HS-5 (cell line): ENCODE measurements at regions not wholly inside any gene's neighbourhood (a gene's known extent, or its start where the extent isn't known, plus 50 kb on each side); places are given as distances from the start of the nearest gene placed in this dataset.
A peak's percentile ranks its signal among the peaks of the same experiment; 100 is the strongest.
"Not testable (repeated sequence)": the region's sequence is repeated elsewhere in the genome, so short reads cannot be mapped to it uniquely, and the experiment has no call there.

Experiments used
- DNase-seq: peaks from one replicate; pipeline ENCODE4 v3.0.0-alpha.2; 2012; ENCODE audit warnings: low read depth

- DNase-seq: not testable (repeated sequence)
These were observed 278.3 kb downstream of the PCDH17 start for GRCh38 chr13:57909833-57910232.

GRCh38 chr13:57918086-57918485 lies 286.5 kb downstream of the PCDH17 start:
- DNase-seq: no peak

- no peak for DNase-seq
These were observed 287.4 kb downstream of the PCDH17 start for GRCh38 chr13:57918913-57919312.

GRCh38 chr13:57925250-57925649 lies 293.7 kb downstream of the PCDH17 start:
- no peak for DNase-seq

- DNase-seq: no peak
These were observed 294.2 kb downstream of the PCDH17 start for GRCh38 chr13:57925751-57926150.

- DNase-seq: no peak
These were observed 300.5 kb downstream of the PCDH17 start for GRCh38 chr13:57932061-57932460.

GRCh38 chr13:57933606-57934005 lies 302.1 kb downstream of the PCDH17 start:
- DNase-seq: peak; percentile 4

- no peak for DNase-seq
These were observed 304.4 kb downstream of the PCDH17 start for GRCh38 chr13:57935965-57936364.

- no peak for DNase-seq
These were observed 314.8 kb downstream of the PCDH17 start for GRCh38 chr13:57946361-57946760.

GRCh38 chr13:57948884-57949283 lies 317.3 kb downstream of the PCDH17 start:
- no peak for DNase-seq

GRCh38 chr13:57969951-57970350 lies 338.4 kb downstream of the PCDH17 start:
- DNase-seq: no peak

GRCh38 chr13:57970404-57970803 lies 338.9 kb downstream of the PCDH17 start:
- DNase-seq: no peak

GRCh38 chr13:57982782-57983181 lies 351.2 kb downstream of the PCDH17 start:
- DNase-seq: no peak

GRCh38 chr13:57988276-57988675 lies 356.7 kb downstream of the PCDH17 start:
- no peak for DNase-seq

- DNase-seq: no peak
These were observed 359.5 kb downstream of the PCDH17 start for GRCh38 chr13:57991041-57991440.

- no peak for DNase-seq
These were observed 360.9 kb downstream of the PCDH17 start for GRCh38 chr13:57992416-57992815.

- peak; percentile 11 for DNase-seq
These were observed 365.2 kb downstream of the PCDH17 start for GRCh38 chr13:57996717-57997116.

- DNase-seq: no peak
These were observed 373.2 kb downstream of the PCDH17 start for GRCh38 chr13:58004751-58005150.

- no peak for DNase-seq
These were observed 386.5 kb downstream of the PCDH17 start for GRCh38 chr13:58018020-58018419.

- no peak for DNase-seq
These were observed 387.3 kb downstream of the PCDH17 start for GRCh38 chr13:58018865-58019264.

- DNase-seq: no peak
These were observed 392.6 kb downstream of the PCDH17 start for GRCh38 chr13:58024103-58024502.

GRCh38 chr13:58025821-58026220 lies 394.3 kb downstream of the PCDH17 start:
- no peak for DNase-seq

GRCh38 chr13:58032676-58033460 lies 401.3 kb downstream of the PCDH17 start:
- DNase-seq: no peak

- DNase-seq: no peak
These were observed 412.4 kb downstream of the PCDH17 start for GRCh38 chr13:58043971-58044370.
